ENCODE measurements at regions not wholly inside any gene's neighbourhood (a gene's known extent, or its start where the extent isn't known, plus 50 kb on each side); places are given as distances from the start of the nearest gene placed in this dataset.

- Mint-ChIP-seq H3K4me1 (peaks cover 17% of the 10 kb centered on the region), H3K27ac (no peak overlapping the region), H3K4me3 (no peak overlapping the region), H3K9me3 (no peaks in the 10 kb centered on the region), H3K27me3 (ENCODE audit: low read depth) (peaks cover 5% of the 10 kb centered on the region), H3K36me3 (ENCODE audit: low read depth) (no peaks in the 10 kb centered on the region)
- TF ChIP-seq CTCF (IDR thresholded peaks at IDR 0.05; ENCODE audit: unreplicated experiment in 3 of 3), result no peak
Observed at GRCh38 chr13:105984236-105984635, 551.2 kb downstream of the EFNB2 start.

- Mint-ChIP-seq H3K9me3 (peaks cover 2% of the 10 kb centered on the region), H3K4me3 (peak overlapping the region in 2 of 3 experiments; percentile 22 to 53), H3K36me3 (ENCODE audit: low read depth) (peaks cover 3% of the 10 kb centered on the region), H3K27me3 (ENCODE audit: low read depth) (peaks cover 7% of the 10 kb centered on the region), H3K27ac (peak overlapping the region in 2 of 3 experiments; percentile 8 to 68), H3K4me1 (peaks cover 18% of the 10 kb centered on the region)
- TF ChIP-seq CTCF (IDR thresholded peaks at IDR 0.05; ENCODE audit: unreplicated experiment in 3 of 3), result no peak
Observed at GRCh38 chr13:105982219-105982930, 553.1 kb downstream of the EFNB2 start.

GRCh38 chr13:105979131-105980011, 556.1 kb downstream of the EFNB2 start:
- peaks cover 12% of the 10 kb centered on the region for H3K27me3 Mint-ChIP-seq (ENCODE audit: low read depth)
- peaks cover 11% of the 10 kb centered on the region for H3K36me3 Mint-ChIP-seq (ENCODE audit: low read depth)
- H3K27ac Mint-ChIP-seq, result peak overlapping the region; percentile 46 to 92 (median 59)
- TF ChIP-seq CTCF (IDR thresholded peaks at IDR 0.05; ENCODE audit: unreplicated experiment in 3 of 3), result no peak
- peaks cover 11% of the 10 kb centered on the region for H3K4me1 Mint-ChIP-seq
- H3K4me3 Mint-ChIP-seq, result peak overlapping the region in 2 of 3 experiments; percentile 35 to 43
- H3K9me3 Mint-ChIP-seq, result peaks cover 8% of the 10 kb centered on the region

- TF ChIP-seq CTCF (IDR thresholded peaks at IDR 0.05; ENCODE audit: unreplicated experiment in 3 of 3), result no peak
- H3K36me3 Mint-ChIP-seq (ENCODE audit: low read depth), result peaks cover 11% of the 10 kb centered on the region
- no peak overlapping the region for H3K4me3 Mint-ChIP-seq
- H3K27ac Mint-ChIP-seq, result no peak overlapping the region
- peaks cover 8% of the 10 kb centered on the region for H3K9me3 Mint-ChIP-seq
- peaks cover 34% of the 10 kb centered on the region for H3K4me1 Mint-ChIP-seq
- peaks cover 18% of the 10 kb centered on the region for H3K27me3 Mint-ChIP-seq (ENCODE audit: low read depth)
Observed at GRCh38 chr13:105974380-105974779, 561.1 kb downstream of the EFNB2 start.

GRCh38 chr13:105972811-105973590, 562.5 kb downstream of the EFNB2 start:
- TF ChIP-seq CTCF (IDR thresholded peaks at IDR 0.05; ENCODE audit: unreplicated experiment in 3 of 3), result no peak
- H3K9me3 Mint-ChIP-seq, result peaks cover 8% of the 10 kb centered on the region
- H3K27ac Mint-ChIP-seq, result peak overlapping the region in 2 of 3 experiments; percentile 0 to 82
- no peak overlapping the region for H3K4me3 Mint-ChIP-seq
- peaks cover 18% of the 10 kb centered on the region for H3K27me3 Mint-ChIP-seq (ENCODE audit: low read depth)
- peaks cover 11% of the 10 kb centered on the region for H3K36me3 Mint-ChIP-seq (ENCODE audit: low read depth)
- peaks cover 32% of the 10 kb centered on the region for H3K4me1 Mint-ChIP-seq
